Activated CD4-positive, alpha-beta T cell treated with anti-CD3 and anti-CD28 coated beads, Interleukin-2, amount 50 U/mL, for 4 hours (primary cell): ENCODE measurements at regions not wholly inside any gene's neighbourhood (a gene's known extent, or its start where the extent isn't known, plus 50 kb on each side); places are given as distances from the start of the nearest gene placed in this dataset.
"Not testable (repeated sequence)": the region's sequence is repeated elsewhere in the genome, so short reads cannot be mapped to it uniquely, and the experiment has no call there.

Experiments used
- DNase-seq, 2 experiments: peaks; one replicate each; pipeline ENCODE4 v3.0.0-alpha.2; 2020

- DNase-seq, result no peak
Measured at GRCh38 chr5:163706053-163706771, 200.8 kb downstream of the MAT2B start.

DNA sequence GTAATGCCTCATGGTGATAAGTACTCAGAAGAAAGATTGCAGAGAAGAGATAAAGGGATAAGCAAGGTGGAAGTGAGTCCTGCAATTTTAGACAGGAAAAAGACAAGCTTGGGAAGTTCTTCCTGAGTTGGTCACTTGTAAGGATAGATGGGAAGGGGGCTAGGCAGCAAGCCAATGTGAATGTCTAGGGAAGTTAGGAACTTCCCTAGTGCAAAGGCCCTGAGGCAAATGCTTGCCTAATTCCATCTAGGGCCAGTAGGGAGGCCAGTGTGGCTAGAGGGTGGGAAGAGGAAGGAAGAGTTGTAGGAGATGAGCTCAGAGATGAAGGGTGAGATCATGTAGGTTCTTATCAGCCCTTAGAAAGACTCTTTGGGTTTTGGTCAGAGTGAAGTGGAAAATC, 206.6 kb downstream of the MAT2B start:
- DNase-seq, result no peak

GRCh38 chr5:163718272-163718671, 212.9 kb downstream of the MAT2B start:
- no peak for DNase-seq

GRCh38 chr5:163724305-163724704, 218.9 kb downstream of the MAT2B start:
- DNase-seq, result no peak

DNA sequence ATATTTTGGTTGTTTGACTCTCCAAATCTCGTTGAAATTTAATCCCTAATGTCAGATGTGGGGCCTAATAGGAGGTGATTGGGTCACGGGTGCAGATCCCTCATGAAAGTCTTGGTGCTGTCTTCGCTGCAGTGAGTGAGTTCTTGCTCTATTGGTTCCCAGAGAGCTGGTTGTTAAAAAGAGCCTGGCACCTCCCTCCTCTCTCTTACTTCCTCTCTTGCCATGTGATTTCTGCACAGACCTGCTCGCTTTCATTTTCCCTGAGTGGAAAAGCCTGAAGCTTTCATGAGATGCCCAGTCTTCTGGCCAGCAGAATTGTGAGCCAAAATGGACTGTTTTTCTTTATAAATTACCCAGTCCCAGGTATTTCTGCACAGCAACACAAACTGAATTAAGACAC, 221.6 kb downstream of the MAT2B start:
- DNase-seq, result no peak

DNA sequence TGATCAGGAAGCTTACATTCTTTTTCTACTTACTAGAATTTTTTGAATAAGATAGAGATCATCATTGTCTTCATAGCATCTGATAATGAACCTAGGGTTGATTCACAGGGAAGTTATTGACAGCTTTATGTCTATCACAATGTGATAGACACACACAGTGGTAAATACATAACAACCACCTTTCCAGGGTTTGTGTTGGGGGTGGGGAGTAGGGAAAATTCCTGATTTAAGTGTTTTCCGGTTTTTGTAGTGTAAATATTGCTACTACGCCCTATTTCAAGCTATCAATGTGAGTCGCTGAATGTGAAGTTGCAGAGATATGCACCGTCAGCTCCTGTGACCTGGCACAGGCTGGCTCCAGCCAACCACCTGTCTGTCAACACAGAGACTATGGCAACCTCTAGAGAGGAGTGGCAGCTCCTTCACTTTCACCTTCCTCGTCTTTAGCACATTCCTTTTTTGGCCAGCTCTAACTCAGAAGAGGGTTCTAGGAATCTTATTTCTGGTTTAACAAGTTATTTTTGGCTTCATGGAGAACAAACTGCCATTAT, 224.9 kb downstream of the MAT2B start:
- no peak for DNase-seq

GRCh38 chr5:163731256-163731655, 225.8 kb downstream of the MAT2B start:
- no peak for DNase-seq

GRCh38 chr5:163735069-163735468, 229.7 kb downstream of the MAT2B start:
- no peak for DNase-seq

DNA sequence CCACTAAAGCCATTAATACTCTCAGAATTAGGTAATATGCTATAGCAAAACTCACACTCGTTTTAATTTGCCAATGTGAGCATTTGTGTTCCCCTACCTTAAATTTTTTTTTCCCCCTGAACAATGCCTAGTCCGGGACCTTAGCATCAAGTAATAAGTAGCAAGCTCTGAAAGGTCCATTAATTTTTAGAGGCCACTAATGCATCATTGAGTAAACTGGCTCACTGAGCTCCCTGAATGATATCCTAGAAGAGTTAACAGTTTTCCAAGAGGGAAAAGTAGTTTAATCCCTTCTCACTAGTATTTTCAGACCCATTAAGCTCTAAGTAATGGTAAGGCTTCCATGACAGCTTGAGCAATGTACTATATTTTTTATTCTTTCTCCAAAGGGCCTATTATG, 242.2 kb downstream of the MAT2B start:
- DNase-seq, result no peak

GRCh38 chr5:163748934-163749333, 243.5 kb downstream of the MAT2B start:
- no peak for DNase-seq

- not testable (repeated sequence) for DNase-seq
Measured at GRCh38 chr5:163750415-163750814, 245.0 kb downstream of the MAT2B start.

DNA sequence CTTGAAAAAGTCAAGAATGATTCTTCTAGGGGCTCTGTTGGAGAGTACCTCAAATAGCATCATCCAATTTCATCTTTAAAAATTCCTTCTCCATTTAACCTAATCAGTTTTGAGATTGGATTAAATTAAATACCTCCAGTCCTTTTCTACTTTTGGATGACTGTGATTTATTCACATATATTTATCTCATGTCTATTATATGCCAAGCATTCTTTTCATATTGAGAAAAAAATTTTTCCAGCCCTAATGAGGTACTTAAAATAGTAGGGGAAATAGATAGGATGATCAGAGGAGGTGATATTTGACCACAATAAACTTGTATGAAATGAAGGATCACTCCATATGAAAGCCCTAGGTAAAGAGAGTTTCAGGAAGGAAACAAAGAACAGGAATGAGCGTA, 250.1 kb downstream of the MAT2B start:
- DNase-seq, result no peak

GRCh38 chr5:163756170-163756569, 250.8 kb downstream of the MAT2B start:
- DNase-seq, result no peak

DNA sequence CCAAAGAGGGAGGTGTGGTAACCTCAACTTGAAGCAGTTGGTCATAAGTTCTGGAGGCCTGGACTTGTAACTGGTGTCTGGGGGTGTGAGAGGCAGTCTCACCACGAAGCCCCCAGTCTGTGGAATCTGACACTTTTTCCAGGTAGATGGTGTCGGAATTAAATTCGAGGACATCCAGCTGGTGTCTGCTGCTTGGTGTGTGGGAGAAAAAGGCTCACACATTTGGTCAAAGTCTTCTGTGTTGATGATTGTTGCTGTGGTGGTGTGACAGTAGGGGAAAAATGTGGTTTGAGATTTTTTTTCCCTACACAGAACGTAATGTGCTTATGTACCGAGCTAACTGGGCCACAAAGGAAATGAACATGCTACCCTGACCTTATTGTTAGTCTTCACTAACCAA, 251.9 kb downstream of the MAT2B start:
- no peak for DNase-seq

GRCh38 chr5:163758283-163758711, 252.9 kb downstream of the MAT2B start:
- DNase-seq, result no peak

DNA sequence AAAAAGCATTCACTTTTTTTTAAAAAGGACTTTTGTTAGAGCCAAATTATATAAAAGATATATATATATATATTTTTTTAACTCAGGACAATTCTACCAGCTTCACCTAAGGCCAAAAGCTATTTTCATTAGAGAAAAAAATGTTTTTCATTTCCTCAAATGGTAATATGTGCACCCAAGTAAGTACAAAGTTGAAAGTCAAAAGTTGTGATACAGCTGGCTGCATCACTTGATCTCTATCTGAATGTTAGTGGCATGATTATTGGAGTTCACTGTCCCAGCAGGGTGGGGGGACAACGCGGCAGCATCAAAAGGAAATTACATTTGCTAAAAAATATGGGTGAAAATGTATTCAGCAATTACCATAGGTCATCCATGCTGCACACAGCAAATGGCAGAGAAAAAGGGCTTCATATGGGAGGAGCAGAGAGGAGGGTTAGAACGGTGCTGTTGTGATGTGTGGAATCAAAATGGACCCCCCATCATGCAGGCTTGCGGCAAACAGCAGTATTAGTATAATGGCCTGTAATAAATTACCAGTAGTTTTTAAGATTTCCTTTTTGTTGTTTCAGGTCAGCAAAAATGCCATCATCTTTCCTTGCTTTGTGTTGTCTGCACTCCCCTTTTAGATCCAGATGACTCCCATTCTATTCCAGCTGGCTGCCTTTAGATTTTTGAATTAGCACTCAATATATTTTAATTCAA, 253.7 kb downstream of the MAT2B start:
- no peak for DNase-seq

DNA sequence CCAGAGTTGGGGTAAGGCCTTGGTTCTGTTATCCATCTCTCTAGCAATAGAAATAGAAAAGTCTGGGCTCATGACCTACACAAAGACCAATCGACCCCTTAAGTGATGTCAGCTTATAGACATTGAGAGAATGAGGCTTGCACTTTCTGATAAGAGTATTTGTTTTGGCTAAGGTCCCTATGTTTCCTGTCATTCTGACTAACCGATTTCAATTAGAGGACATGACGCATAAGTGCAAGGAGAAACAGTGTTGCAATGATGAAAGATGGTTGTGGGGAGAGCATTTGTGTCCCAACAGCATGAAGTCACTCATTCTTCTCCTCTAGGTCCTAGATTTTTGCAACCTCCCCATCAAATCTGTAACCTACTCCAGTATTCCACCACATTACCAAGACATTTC, 255.1 kb downstream of the MAT2B start:
- no peak for DNase-seq

- no peak for DNase-seq
Measured at GRCh38 chr5:163766936-163767670, 261.7 kb downstream of the MAT2B start.

DNA sequence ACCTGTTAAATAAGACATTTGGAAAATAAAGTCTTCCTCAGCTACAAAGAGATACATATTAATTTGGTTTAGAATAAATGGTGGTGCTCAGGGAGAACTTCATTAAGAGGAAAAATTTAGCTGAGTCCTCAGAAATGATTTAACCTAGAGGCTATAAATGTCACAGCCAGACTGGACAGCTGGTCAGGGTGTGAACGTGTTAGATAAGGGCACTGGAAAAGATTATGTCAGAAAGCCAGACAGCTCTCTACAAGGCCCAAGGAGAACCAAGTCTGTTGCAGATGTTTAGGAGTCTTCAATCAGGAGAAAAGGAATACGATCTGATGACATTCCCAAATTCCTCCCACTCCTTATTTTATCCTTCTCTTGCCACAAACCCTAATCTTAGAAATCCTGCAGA, 265.2 kb downstream of the MAT2B start:
- DNase-seq, result no peak

DNA sequence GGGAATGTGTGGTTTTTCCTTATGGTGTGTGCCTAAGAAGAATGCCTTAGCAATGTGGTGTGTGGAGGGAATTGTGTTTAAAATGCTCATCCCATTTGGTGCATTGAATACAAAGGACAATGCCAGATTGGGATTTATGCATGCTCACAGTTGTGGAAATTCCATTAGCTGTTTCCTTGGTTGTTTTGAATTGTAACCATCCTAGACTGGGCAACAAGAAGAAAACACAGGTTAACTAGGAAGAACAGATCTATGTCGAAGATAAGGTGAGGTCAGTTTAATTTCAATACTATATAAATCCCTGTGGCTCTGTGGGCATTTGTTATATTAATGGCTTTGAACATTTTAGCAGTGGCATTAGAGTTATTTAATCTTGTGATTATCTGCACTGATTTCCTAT, 266.8 kb downstream of the MAT2B start:
- DNase-seq, result no peak

- no peak for DNase-seq
Measured at GRCh38 chr5:163772644-163773043, 267.2 kb downstream of the MAT2B start.

DNA sequence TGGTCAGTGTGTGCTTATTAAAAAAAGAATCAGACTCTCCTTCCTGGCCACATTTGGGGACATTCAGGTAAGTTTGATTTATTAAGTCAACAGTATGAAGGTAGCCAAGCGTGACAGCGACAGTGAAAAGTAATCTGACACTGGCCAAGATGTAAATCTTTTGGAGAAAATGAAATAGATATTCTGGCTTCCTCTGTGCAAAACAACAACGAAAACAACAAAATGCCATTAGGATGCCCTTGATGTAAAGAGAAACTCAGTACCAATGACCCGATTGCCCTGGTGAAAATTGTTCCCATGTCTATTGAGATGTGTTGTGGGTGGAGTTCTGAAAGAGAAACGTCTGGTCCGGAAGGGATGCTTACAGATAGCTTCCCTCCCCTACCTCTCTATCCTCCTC, 267.8 kb downstream of the MAT2B start:
- no peak for DNase-seq

DNA sequence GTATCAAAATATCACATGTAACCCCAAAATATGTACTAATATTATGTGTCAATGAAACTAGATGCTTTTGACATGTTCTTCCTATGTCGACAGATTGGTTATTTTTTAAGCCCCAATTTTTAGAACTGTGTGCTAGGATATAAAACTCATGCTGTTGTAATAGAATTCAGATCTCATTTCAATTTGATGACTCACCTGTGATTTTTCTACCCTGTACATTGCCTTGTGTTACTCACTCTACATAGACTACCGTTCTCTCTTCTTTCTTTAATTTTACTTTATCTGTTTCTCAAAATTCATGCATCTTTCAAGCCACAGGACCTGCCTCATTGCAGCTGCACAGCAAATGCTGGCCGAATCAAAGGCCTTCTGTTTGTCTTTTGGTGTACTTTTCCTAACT, 284.5 kb downstream of the MAT2B start:
- no peak for DNase-seq

GRCh38 chr5:163790497-163790896, 285.1 kb downstream of the MAT2B start:
- no peak for DNase-seq
